CD8-positive, alpha-beta memory T cell (primary cell): ENCODE measurements at regions not wholly inside any gene's neighbourhood (a gene's known extent, or its start where the extent isn't known, plus 50 kb on each side); places are given as distances from the start of the nearest gene placed in this dataset.
"Not testable (repeated sequence)": the region's sequence is repeated elsewhere in the genome, so short reads cannot be mapped to it uniquely, and the experiment has no call there.

Experiments used
- CTCF ChIA-PET: fragments of 350-600 bp; sonication (Branson Sonifier 250); formaldehyde crosslinking; loops from one replicate; lab custom pipeline; 2021; ENCODE audit warnings: antibody characterized with exemption; lab: Charles Lee
- POLR2A ChIA-PET: fragments of 350-600 bp; sonication (Branson Sonifier 250); formaldehyde crosslinking; loops from one replicate; lab custom pipeline; 2021; ENCODE audit warnings: antibody characterized with exemption; lab: Charles Lee
- DNase-seq, 5 donors: peaks; one replicate each; pipeline versions ENCODE4 v3.0.0 to v3.0.0-alpha.2; 2020 to 2022; ENCODE audit warnings: mixed read lengths in 1 of 5
- H3K27ac ChIP-seq: one replicate; pipeline ENCODE4 v1.7.0; 2013; ENCODE audit warnings: low read depth, mild to moderate bottlenecking, low read length, moderate library complexity
- H3K27me3 ChIP-seq: 2 replicates; pipeline ENCODE4 v1.7.0; 2013; ENCODE audit warnings: low read length, mild to moderate bottlenecking; ENCODE audit not compliant: insufficient read depth, poor library complexity, severe bottlenecking
- H3K36me3 ChIP-seq: 2 replicates; pipeline ENCODE4 v1.7.0; 2013; ENCODE audit warnings: mild to moderate bottlenecking, low read length, moderate library complexity; ENCODE audit not compliant: insufficient read depth
- H3K4me1 ChIP-seq: 2 replicates; pipeline ENCODE4 v1.7.0; 2013; ENCODE audit warnings: mild to moderate bottlenecking, low read length, moderate library complexity; ENCODE audit not compliant: insufficient read depth
- H3K4me3 ChIP-seq: 2 replicates; pipeline ENCODE4 v1.7.0; 2013; ENCODE audit warnings: mild to moderate bottlenecking, low read length
- H3K9me3 ChIP-seq: 2 replicates; pipeline ENCODE4 v1.7.0; 2013; ENCODE audit warnings: mild to moderate bottlenecking, low read length
- H3K27ac Mint-ChIP-seq, 8 donors: one replicate each; pipeline ENCODE4 v1.8.0; 2020 to 2021; ENCODE audit warnings: mixed read lengths in 8 of 8, mild to moderate bottlenecking in 6 of 8, inconsistent platforms in 3 of 8, moderate library complexity in 3 of 8
- H3K27me3 Mint-ChIP-seq, 2 donors: one replicate each; pipeline ENCODE4 v1.8.0; 2020 to 2021; ENCODE audit warnings: mixed read lengths in 2 of 2, mild to moderate bottlenecking in 1 of 2, moderate library complexity in 1 of 2
- H3K36me3 Mint-ChIP-seq, 3 donors: one replicate each; pipeline ENCODE4 v1.8.0; 2020 to 2021; ENCODE audit warnings: mixed read lengths in 3 of 3, inconsistent platforms in 1 of 3, mild to moderate bottlenecking in 1 of 3
- H3K4me1 Mint-ChIP-seq, 3 donors: one replicate each; pipeline ENCODE4 v1.8.0; 2020 to 2021; ENCODE audit warnings: mixed read lengths in 3 of 3, inconsistent platforms in 1 of 3, mild to moderate bottlenecking in 1 of 3
- H3K4me3 Mint-ChIP-seq, 7 donors: one replicate each; pipeline ENCODE4 v1.8.0; 2020 to 2021; ENCODE audit warnings: mixed read lengths in 7 of 7, mild to moderate bottlenecking in 6 of 7, moderate library complexity in 4 of 7, inconsistent platforms in 2 of 7
- H3K9me3 Mint-ChIP-seq, 5 donors: one replicate each; pipeline ENCODE4 v1.8.0; 2020 to 2022; ENCODE audit warnings: mixed read lengths in 5 of 5, mild to moderate bottlenecking in 3 of 5, moderate library complexity in 2 of 5, inconsistent platforms in 1 of 5

DNA sequence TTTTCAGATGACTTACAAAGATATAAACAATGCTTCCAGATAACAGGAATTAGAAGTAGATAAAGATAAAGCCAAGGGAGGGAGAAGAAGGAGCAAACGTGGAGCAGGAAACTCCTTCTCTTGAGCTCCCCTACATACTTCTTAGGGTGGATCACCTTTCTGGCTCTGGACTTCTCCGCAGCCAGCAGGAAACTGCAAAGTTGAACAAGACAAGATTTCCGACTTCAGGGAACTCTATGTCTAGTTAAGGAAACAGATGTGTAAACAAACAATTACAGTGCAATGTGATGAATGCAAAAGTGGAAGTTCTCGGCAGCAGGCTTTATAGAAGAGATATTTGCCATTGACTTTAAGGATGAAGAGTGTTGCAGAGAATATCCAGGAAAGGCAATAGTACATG, 134.0 kb upstream of the MARCKS start:
- Histone ChIP-seq H3K9me3 (no peaks in the 10 kb centered on the region), H3K4me3 (no peak overlapping the region), H3K36me3 (no peaks in the 10 kb centered on the region), H3K27me3 (no peaks in the 10 kb centered on the region), H3K27ac (no peak overlapping the region), H3K4me1 (no peaks in the 10 kb centered on the region)
- H3K36me3 Mint-ChIP-seq = no peaks in the 10 kb centered on the region
- no peaks in the 10 kb centered on the region for H3K4me1 Mint-ChIP-seq
- POLR2A ChIA-PET = no interaction called here
- no peak overlapping the region for H3K27ac Mint-ChIP-seq
- no peak overlapping the region for H3K4me3 Mint-ChIP-seq
- peaks cover 3 to 6% of the 10 kb centered on the region in 2 donors for H3K27me3 Mint-ChIP-seq
- no peak for DNase-seq
- CTCF ChIA-PET = no interaction called here
- no peaks in the 10 kb centered on the region for H3K9me3 Mint-ChIP-seq

DNA sequence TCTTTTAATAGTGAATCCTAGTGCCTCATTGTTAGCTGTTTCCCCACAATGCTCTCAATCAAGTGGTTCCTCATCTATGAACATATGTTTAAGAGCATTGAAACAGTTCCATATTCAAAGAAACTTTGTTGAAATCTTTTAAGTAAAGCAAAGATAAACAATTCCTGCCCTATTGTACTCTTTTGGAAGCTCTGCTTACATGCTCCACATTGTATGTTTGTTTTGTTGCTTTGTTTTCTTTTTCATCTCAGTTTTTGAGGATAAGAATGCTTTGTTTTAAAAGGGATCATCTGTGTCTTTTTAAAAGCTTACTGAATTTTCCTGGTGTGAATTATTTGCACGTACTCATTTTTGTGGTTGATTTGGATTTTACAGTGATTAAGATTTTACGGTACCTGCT, 132.2 kb upstream of the MARCKS start:
- H3K27me3 Mint-ChIP-seq, H3K4me1 Mint-ChIP-seq, H3K9me3 ChIP-seq, H3K27ac Mint-ChIP-seq, H3K36me3 Mint-ChIP-seq, H3K27me3 ChIP-seq, H3K4me3 ChIP-seq, H3K27ac ChIP-seq, H3K9me3 Mint-ChIP-seq, POLR2A ChIA-PET, H3K4me3 Mint-ChIP-seq, CTCF ChIA-PET, H3K36me3 ChIP-seq, H3K4me1 ChIP-seq, DNase-seq: not testable (repeated sequence)

DNA sequence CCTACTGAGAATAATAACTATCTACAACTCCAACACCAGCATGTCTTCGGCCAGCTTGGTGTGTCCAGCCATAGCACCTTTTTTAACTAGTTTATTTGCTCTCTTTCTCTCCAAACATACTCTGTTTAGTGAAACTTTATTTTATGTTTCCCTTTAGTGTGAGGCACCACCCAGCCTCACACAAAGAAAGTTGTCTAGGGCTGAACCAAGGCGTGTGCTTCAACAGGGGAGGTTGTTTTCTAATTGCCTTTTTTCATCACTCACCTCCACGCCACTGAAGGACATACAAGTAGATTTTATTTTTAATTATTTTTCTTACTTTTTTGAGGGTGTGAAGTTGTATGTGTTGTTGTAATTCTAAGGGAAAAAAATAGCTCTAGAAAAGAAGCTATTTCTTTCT, 125.6 kb upstream of the MARCKS start:
- POLR2A ChIA-PET = no interaction called here

DNA sequence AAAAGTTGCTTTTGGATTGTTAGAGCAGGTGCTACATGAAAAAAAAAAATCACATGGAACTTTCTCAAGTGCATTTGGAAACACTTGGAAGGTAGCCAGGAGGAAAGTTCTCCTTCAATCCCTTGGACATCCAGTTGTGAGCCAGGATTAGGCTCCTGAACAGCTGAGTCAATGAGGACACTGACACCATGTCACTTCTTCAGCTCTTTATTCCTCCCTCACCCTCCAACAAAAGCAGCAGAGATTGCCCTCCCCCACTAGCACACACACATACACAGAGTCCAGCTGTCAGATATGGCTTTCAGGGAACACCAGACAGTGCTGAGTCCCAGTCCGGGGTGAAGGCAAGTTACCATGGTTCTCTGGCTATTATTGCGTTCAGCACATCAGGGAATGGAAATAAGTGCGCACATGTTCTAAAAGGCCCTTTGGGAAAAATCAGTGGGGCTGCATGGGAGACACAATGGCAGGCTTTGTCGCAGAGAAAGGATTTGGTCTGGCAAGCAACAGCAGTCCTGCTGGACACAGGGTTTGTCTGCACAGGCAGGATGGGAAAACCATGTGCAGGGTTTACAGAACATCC, 124.7 kb upstream of the MARCKS start:
- H3K4me3 ChIP-seq = no peak overlapping the region
- no peak overlapping the region for H3K4me3 Mint-ChIP-seq
- no peaks in the 10 kb centered on the region for H3K27me3 ChIP-seq
- H3K27me3 Mint-ChIP-seq = peaks cover 0 to 1% of the 10 kb centered on the region in 2 donors
- CTCF ChIA-PET = no interaction called here
- no peaks in the 10 kb centered on the region for H3K9me3 ChIP-seq
- no peaks in the 10 kb centered on the region for H3K4me1 Mint-ChIP-seq
- POLR2A ChIA-PET = no interaction called here
- no peaks in the 10 kb centered on the region for H3K9me3 Mint-ChIP-seq
- no peaks in the 10 kb centered on the region for H3K36me3 Mint-ChIP-seq
- H3K27ac ChIP-seq = no peak overlapping the region
- DNase-seq = no peak
- H3K4me1 ChIP-seq = no peaks in the 10 kb centered on the region
- H3K27ac Mint-ChIP-seq = no peak overlapping the region
- no peaks in the 10 kb centered on the region for H3K36me3 ChIP-seq

More for the DNA sequence above, 125.6 kb upstream of the MARCKS start:
- no peaks in the 10 kb centered on the region for H3K36me3 Mint-ChIP-seq
- H3K27me3 Mint-ChIP-seq = peaks cover 0 to 2% of the 10 kb centered on the region in 2 donors
- H3K4me3 Mint-ChIP-seq = no peak overlapping the region
- Histone ChIP-seq H3K27ac (no peak overlapping the region), H3K36me3 (no peaks in the 10 kb centered on the region), H3K27me3 (no peaks in the 10 kb centered on the region), H3K9me3 (no peaks in the 10 kb centered on the region), H3K4me1 (no peaks in the 10 kb centered on the region), H3K4me3 (no peak overlapping the region)
- DNase-seq = no peak
- H3K27ac Mint-ChIP-seq = no peak overlapping the region
- H3K9me3 Mint-ChIP-seq = no peaks in the 10 kb centered on the region
- no peaks in the 10 kb centered on the region for H3K4me1 Mint-ChIP-seq
- CTCF ChIA-PET = no interaction called here

DNA sequence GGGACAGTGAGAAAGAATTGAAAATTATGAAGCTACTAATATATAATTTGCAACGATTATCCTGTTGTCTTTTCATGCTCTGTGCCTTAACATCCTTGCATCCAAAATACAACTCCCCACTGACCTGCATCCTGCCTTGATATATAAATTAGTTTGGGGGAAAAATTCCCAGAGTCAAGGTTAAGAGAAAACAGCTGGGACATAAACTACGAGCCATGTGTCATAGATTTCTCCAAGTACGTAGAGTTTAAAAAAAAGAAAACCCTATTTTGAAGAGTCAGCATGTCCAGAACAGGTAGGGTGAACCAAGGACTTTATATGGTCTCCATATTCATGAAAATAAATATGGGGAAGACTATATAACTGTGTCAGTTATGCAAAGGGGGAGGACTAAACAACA, 123.8 kb upstream of the MARCKS start:
- no peaks in the 10 kb centered on the region for H3K4me1 ChIP-seq
- ChIA-PET POLR2A (no interaction called here), CTCF (no interaction called here)
- Mint-ChIP-seq H3K27me3 (no peaks in the 10 kb centered on the region), H3K27ac (no peak overlapping the region), H3K4me3 (no peak overlapping the region), H3K36me3 (no peaks in the 10 kb centered on the region), H3K4me1 (no peaks in the 10 kb centered on the region), H3K9me3 (no peaks in the 10 kb centered on the region)
- H3K36me3 ChIP-seq = no peaks in the 10 kb centered on the region
- no peaks in the 10 kb centered on the region for H3K27me3 ChIP-seq
- H3K27ac ChIP-seq = no peak overlapping the region
- H3K9me3 ChIP-seq = no peaks in the 10 kb centered on the region
- no peak for DNase-seq
- H3K4me3 ChIP-seq = no peak overlapping the region

DNA sequence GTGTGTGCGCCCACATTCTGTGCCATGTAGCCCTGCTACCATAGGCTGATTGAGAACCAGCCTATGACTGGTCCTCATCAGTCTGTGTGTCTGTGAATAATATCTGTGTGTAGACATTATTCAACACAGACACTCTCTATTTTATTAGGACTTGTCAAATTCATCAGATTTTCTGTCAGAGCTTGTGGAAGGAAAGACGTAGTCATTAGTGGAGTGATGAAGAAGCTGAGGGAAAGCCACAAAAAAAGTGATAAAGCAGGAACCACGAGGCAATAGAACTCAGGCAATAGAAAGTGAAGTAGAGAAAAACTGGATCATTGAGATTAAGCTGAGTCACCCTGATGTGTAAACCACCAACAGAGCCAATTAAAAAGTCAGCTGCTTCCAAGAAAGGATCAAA, 122.2 kb upstream of the MARCKS start:
- H3K27me3 Mint-ChIP-seq = peaks cover 0 to 3% of the 10 kb centered on the region in 2 donors
- CTCF ChIA-PET = no interaction called here
- POLR2A ChIA-PET = no interaction called here

DNA sequence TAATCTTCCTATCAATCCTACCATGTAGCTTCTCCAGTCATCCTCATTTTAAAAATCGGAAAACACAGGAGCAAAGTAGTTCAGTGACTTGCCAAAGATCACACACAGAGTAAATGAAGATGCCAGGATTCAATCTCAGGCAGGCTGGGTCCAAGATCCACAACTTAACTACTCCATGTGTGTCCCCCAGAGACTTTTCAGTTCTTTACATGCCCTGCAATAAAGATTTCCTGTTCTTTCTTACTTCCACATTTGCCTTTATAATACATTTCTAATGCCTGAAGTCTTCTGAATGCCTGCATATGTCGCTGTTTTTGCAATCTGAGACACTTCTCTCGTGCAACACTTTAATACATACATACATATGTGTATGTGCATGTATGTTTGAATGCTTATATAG, 121.7 kb upstream of the MARCKS start:
- H3K9me3 Mint-ChIP-seq = no peaks in the 10 kb centered on the region
- DNase-seq = no peak
- H3K4me1 Mint-ChIP-seq = no peaks in the 10 kb centered on the region
- no peaks in the 10 kb centered on the region for H3K9me3 ChIP-seq
- no peaks in the 10 kb centered on the region for H3K27me3 ChIP-seq
- no peaks in the 10 kb centered on the region for H3K36me3 ChIP-seq
- H3K36me3 Mint-ChIP-seq = no peaks in the 10 kb centered on the region
- ChIA-PET CTCF (no interaction called here), POLR2A (no interaction called here)
- no peaks in the 10 kb centered on the region for H3K4me1 ChIP-seq
- peaks cover 0 to 3% of the 10 kb centered on the region in 2 donors for H3K27me3 Mint-ChIP-seq
- no peak overlapping the region for H3K4me3 ChIP-seq
- H3K27ac ChIP-seq = no peak overlapping the region
- no peak overlapping the region for H3K4me3 Mint-ChIP-seq
- no peak overlapping the region for H3K27ac Mint-ChIP-seq

More for the DNA sequence above, 122.2 kb upstream of the MARCKS start:
- Mint-ChIP-seq H3K4me3 (no peak overlapping the region), H3K27ac (no peak overlapping the region), H3K36me3 (no peaks in the 10 kb centered on the region), H3K9me3 (no peaks in the 10 kb centered on the region), H3K4me1 (no peaks in the 10 kb centered on the region)
- no peak for DNase-seq
- no peaks in the 10 kb centered on the region for H3K36me3 ChIP-seq
- H3K27me3 ChIP-seq = no peaks in the 10 kb centered on the region
- H3K9me3 ChIP-seq = no peaks in the 10 kb centered on the region
- no peak overlapping the region for H3K27ac ChIP-seq
- no peaks in the 10 kb centered on the region for H3K4me1 ChIP-seq
- H3K4me3 ChIP-seq = no peak overlapping the region

DNA sequence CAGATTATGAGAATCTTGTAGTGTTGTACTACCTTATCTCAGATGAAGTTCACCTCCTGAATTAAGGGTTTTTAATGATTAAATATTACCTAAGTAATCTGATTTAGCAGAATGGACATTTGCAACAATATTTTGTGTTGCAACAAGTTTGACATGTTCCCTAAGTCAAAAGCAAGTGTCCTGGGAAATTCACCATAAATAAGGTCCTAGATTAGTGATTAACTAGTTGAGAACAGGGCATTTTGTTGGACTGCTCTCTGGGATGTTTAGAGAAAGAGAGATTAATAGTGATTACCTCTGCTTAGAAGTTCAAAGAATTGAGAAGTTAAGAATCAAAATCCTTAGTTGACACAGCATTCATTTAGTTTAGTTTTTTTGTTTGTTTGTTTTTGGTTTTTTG, 120.2 kb upstream of the MARCKS start:
- no peaks in the 10 kb centered on the region for H3K36me3 Mint-ChIP-seq
- Histone ChIP-seq H3K36me3 (no peaks in the 10 kb centered on the region), H3K4me3 (no peak overlapping the region), H3K9me3 (no peaks in the 10 kb centered on the region), H3K27ac (no peak overlapping the region), H3K27me3 (no peaks in the 10 kb centered on the region), H3K4me1 (no peaks in the 10 kb centered on the region)
- DNase-seq = no peak
- H3K4me3 Mint-ChIP-seq = no peak overlapping the region
- POLR2A ChIA-PET = no interaction called here
- CTCF ChIA-PET = no interaction called here
- H3K4me1 Mint-ChIP-seq = no peaks in the 10 kb centered on the region
- H3K27ac Mint-ChIP-seq = no peak overlapping the region
- no peaks in the 10 kb centered on the region for H3K9me3 Mint-ChIP-seq
- H3K27me3 Mint-ChIP-seq = peaks cover 0 to 3% of the 10 kb centered on the region in 2 donors
